GM19467 (cell line): ENCODE measurements at regions not wholly inside any gene's neighbourhood (a gene's known extent, or its start where the extent isn't known, plus 50 kb on each side); places are given as distances from the start of the nearest gene placed in this dataset.
"Not testable (repeated sequence)": the region's sequence is repeated elsewhere in the genome, so short reads cannot be mapped to it uniquely, and the experiment has no call there.

Experiments used
- ATAC-seq: cut with Tn5 transposase; IDR thresholded peaks from one replicate; pipeline ENCODE4 v1.9.1; 2021; ENCODE audit warnings: mild to moderate bottlenecking, moderate library complexity; ENCODE audit not compliant: unreplicated experiment

- not testable (repeated sequence) for ATAC-seq
Measured at GRCh38 chr4:9702019-9702418, 79.4 kb upstream of the DRD5 start.

- ATAC-seq = not testable (repeated sequence)
Measured at GRCh38 chr4:9702696-9703095, 78.7 kb upstream of the DRD5 start.

- no peak for ATAC-seq
Measured at GRCh38 chr4:9703391-9703790, 78.0 kb upstream of the DRD5 start.

DNA sequence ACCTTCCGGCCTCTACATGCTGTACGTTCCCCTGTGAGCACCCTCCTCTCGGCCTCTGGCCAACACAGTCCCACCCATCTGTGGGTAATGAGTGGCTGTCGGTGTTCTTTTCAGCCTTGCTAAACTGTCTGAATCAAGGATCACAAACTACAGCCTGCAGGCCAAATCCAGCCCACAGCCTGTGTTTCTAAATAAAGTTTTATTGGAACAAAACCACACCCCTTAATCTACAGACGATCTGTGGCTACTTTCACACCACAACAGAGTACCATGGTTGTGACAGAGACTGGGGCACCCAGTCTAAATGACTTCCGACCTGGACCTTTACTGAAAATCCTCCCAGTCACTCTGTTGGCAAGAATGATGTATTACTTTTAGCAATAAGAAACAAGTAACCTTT, 77.3 kb upstream of the DRD5 start:
- ATAC-seq = not testable (repeated sequence)

DNA sequence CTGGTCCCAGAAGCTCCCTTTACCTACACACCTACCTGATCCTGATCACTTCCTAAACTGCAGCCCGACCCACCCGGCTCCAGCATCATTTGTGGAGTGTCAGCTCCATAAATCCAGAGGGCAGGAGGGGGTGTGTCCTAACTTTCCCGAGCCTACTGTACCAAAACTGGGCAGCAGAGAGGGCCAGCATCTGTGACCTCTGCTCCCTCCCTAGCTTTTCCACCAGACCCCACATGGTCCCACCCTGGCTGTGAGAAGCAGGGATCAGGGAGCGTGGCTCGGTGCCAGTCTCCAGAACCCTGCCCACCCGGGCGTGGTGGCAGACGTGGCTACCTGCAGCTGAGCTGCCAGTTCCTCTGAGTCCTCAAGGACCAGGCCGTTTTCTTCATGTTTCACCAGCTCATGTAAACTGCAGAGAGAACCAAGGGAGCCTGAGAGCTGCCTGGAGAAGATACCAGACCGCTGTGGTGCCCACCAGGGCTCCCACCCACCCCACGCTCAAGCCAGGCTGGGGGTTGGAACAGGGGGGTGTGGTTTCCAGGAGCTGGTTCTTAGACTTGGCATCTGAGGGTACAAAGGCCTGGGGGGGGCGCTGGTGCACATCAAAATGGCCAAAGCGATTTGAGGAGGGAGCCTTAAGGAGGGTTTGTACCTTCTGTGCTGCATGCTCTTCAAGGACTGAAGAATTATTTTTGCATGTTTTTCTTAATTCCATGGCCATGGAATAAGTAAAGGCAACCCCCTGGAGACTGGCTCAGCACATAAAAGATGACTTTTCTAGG, 76.7 kb upstream of the DRD5 start:
- no peak for ATAC-seq

DNA sequence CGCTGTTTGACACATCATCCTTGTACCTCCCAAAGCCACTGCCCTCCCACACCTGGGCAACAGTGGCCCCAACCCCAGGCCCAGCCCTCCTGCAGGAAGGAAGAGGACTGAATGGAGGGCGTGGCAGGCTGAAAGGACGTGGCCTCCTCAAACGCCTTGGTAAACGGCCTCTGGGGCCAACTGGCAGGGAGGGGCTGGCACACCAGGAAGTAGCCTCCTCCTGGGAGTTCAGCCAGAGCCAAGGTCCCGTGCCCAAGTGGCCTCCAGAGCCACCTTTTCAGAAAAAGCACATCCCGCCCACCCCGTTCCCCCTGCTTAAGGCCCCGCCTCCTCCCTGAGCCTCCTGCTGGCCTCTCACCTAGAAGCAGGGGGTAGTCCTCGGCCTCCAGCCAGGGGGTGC, 74.2 kb upstream of the DRD5 start:
- ATAC-seq = not testable (repeated sequence)

DNA sequence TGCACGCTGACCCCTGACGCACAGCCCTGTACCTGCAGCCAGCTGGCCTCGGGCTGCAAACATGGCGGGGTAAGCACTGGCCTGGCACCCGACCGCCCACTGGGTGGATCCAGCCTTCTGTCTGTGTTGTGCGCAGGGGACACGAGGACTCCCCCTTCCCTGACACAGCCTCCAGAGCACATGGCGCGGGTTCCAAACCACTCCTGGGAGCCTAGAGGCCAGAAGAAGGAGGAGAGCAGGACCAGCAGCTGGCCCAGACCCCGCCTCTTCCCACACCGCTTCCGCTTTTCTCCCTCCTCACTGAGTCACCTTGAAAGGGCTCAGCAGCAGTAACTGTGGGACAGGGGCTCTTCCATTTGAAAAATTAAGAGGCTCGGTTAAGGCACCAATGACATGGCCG, 73.5 kb upstream of the DRD5 start:
- not testable (repeated sequence) for ATAC-seq

DNA sequence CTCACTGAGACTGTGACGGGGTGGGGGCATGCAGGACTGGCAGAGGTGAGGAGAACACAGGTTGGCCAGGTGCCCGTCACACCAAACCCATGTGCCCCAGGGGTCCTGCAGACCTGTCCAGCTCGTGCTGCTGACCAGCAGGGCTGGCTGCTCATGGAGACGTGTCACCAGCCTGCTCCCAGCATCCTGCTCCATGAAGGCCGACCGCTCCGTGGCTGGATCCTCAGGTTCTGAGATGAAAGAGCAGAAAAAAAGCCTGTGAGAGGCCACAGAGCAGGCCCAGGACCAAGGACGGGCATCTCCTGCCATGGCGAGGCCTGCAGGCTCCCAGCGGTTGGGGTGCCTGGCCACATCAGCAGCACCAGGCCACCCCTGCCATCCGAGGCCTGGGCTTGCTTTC, 71.7 kb upstream of the DRD5 start:
- ATAC-seq = no peak

DNA sequence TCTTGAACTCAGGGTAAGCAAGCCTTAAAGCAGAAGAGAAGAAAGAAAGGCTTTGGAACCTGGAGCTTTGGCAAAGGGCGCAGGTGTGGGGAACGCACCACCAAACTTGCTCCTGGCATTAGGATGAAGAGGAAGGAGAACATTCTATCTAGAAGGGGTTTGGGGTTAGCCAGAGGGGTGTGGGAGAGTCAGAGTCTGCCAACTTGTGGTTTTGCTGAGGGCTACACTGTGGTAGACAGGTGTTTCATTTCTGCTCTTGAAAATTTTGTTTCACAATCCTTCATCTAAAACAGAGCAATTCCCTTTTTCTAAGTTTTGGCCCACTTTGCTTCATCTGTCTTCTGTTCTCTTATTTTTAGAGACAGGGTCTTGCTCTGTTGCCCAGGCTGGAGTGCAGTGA, 66.2 kb upstream of the DRD5 start:
- not testable (repeated sequence) for ATAC-seq

- no peak for ATAC-seq
Measured at GRCh38 chr4:9716093-9716492, 65.3 kb upstream of the DRD5 start.

DNA sequence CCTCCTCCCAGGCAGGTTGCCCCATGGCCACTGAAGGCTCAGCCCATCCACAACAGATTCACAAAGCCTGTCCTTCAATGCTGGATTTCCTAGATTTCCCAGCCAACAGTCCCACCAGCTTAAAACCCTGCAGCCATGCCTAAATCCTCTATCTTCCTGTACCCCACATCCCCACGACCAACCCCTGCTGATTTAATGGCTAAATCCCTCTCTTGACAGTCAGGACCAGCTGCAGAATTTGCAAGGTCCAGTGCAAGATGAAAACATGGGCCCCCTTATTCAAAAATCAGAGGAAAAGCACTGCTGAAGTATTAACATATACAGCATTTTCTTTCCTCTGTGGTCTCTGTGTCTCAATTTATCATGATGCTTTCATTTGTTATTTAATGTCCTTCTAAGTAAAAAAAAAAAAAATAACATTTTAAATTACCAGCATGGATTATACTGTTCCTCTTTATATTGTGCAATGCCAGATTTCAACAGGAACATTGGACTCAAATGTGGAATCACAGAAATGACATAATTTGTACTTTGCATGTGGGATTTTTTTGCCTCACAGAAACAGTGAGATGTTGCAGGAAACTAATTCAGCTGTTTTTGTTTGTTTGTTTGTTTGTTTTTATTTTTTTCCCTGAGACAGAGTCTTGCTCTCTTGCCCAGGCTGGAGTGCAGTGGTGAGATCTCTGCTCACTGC, 63.0 kb upstream of the DRD5 start:
- not testable (repeated sequence) for ATAC-seq

DNA sequence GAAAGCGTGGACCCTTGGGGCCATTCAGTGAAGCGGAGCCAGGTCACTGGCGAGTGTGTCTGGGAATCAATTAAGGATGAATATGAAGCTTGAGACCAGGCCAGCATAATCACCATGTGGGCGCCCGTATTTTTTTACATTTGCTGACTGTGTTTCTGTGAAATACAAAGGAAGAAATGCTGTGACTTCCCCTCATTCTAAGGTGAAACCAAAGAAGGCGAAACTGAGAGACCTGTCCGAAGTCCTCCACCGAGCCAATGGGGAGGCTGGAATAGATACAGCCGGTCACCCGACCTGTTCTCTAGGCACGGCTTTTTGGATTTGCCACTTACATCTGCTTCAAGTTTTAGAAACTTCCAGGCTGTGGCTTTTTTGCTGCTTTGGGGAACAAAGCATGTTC, 59.3 kb upstream of the DRD5 start:
- ATAC-seq = not testable (repeated sequence)
